Adipocyte (in vitro differentiated cells): ENCODE measurements at regions not wholly inside any gene's neighbourhood (a gene's known extent, or its start where the extent isn't known, plus 50 kb on each side); places are given as distances from the start of the nearest gene placed in this dataset.
"Not testable (repeated sequence)": the region's sequence is repeated elsewhere in the genome, so short reads cannot be mapped to it uniquely, and the experiment has no call there.

Experiments
- DNase-seq: peaks from one replicate; pipeline ENCODE4 v3.0.0-alpha.2; 2015; ENCODE audit warnings: low read depth
- H3K27me3 ChIP-seq: replicated peaks from 2 replicates; pipeline ENCODE4 v1.7.0; 2013; ENCODE audit warnings: mild to moderate bottlenecking, low read length, moderate library complexity; ENCODE audit not compliant: control insufficient read depth, insufficient read depth
- H3K36me3 ChIP-seq: 2 replicates; pipeline ENCODE4 v1.7.0; 2013; ENCODE audit warnings: low read length, mild to moderate bottlenecking, moderate library complexity; ENCODE audit not compliant: control insufficient read depth, insufficient read depth, severe bottlenecking
- H3K4me1 ChIP-seq: 2 replicates; pipeline ENCODE4 v1.7.0; 2013; ENCODE audit warnings: mild to moderate bottlenecking, low read length, moderate library complexity; ENCODE audit not compliant: control insufficient read depth, insufficient read depth
- H3K4me3 ChIP-seq: 2 replicates; pipeline ENCODE4 v1.7.0; 2013; ENCODE audit warnings: mild to moderate bottlenecking, low read length, moderate library complexity
- H3K9ac ChIP-seq: 2 replicates; pipeline ENCODE4 v1.7.0; 2013; ENCODE audit warnings: mild to moderate bottlenecking, low read length, moderate library complexity
- H3K9me3 ChIP-seq: 2 replicates; pipeline ENCODE4 v1.7.0; 2013; ENCODE audit warnings: mild to moderate bottlenecking, low read length, moderate library complexity; ENCODE audit not compliant: control insufficient read depth

DNA sequence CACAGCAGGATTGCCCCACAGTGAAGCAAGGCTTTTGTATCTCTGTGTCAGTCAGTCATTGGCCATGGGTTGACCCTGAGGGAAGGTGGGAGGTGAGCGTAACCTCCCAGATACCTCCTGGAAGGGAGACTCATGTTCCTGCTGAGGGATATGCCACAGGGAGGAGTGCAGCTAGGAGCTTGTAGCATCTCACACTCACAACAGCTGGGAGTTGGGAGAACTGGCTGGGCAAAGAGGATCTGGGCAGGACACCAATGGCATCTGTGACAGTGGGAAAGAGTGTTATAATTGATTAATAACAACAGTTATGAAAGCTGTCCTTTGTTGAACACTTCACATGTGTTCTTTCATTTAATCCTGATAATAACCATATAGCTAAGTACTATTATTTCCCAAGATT is 171.0 kb downstream of the TLE3 start:
- peaks cover 7% of the 10 kb centered on the region for H3K27me3 ChIP-seq
- no peak for DNase-seq

GRCh38 chr15:69928890-69929289 is 168.8 kb downstream of the TLE3 start:
- not testable (repeated sequence) for H3K4me1 ChIP-seq, H3K4me3 ChIP-seq, H3K36me3 ChIP-seq, DNase-seq, H3K9ac ChIP-seq
- peaks cover 25% of the 10 kb centered on the region for H3K27me3 ChIP-seq
- H3K9me3 ChIP-seq, result peaks cover 57% of the 10 kb centered on the region

More for the DNA sequence above, 171.0 kb downstream of the TLE3 start:
- Histone ChIP-seq H3K4me1 (no peaks in the 10 kb centered on the region), H3K9me3 (peaks cover 68% of the 10 kb centered on the region), H3K4me3 (no peak overlapping the region), H3K9ac (no peak overlapping the region), H3K36me3 (no peaks in the 10 kb centered on the region)

GRCh38 chr15:69929905-69930630 is 167.6 kb downstream of the TLE3 start:
- H3K9ac ChIP-seq, result no peak overlapping the region
- peaks cover 36% of the 10 kb centered on the region for H3K27me3 ChIP-seq
- no peak for DNase-seq
- no peaks in the 10 kb centered on the region for H3K4me1 ChIP-seq
- H3K36me3 ChIP-seq, result no peaks in the 10 kb centered on the region
- peaks cover 56% of the 10 kb centered on the region for H3K9me3 ChIP-seq
- H3K4me3 ChIP-seq, result no peak overlapping the region

GRCh38 chr15:69930754-69931153 is 167.0 kb downstream of the TLE3 start:
- Histone ChIP-seq H3K4me3 (no peak overlapping the region), H3K9ac (no peak overlapping the region), H3K27me3 (peaks cover 36% of the 10 kb centered on the region), H3K4me1 (no peaks in the 10 kb centered on the region), H3K9me3 (peaks cover 56% of the 10 kb centered on the region), H3K36me3 (no peaks in the 10 kb centered on the region)
- no peak for DNase-seq

DNA sequence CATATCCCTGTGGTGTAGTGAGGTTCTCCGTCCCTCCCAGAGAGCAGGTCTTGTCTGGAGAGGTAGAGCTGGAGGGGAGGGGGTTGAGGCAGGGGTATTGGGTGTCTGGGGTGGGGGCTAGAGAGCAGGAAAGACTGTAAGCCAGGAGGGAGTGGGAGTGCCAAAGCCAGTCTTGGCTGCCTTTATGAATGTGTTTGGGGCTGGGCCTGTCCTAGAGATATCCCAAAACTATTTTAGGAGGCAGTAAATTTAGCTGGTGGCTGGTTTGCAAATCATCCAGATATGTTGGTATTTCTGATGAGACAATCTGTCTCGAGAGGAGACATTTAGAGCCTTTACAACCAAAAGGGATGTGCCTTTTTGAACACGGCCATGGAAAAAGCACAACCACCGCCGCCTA is 166.6 kb downstream of the TLE3 start:
- no peaks in the 10 kb centered on the region for H3K4me1 ChIP-seq

DNA sequence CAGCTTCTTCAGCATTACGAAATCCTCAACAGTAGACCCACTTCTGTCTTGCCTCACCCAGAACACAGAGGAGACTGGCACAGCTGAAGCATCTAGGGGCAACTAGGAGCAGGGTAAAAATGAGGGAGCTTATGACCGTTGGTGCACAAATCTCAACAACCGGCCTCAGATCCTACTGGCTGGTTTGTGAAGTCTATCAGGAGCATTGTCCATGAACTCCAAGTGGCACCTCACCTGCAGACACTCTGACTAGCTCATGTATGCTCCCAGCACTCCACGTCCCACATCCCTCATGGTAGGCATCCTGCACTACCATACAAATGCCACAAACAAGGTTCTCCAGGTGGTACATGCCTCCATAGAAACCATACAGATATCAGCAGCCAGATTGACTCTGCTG is 163.1 kb downstream of the TLE3 start:
- Histone ChIP-seq H3K27me3 (peaks cover 47% of the 10 kb centered on the region), H3K36me3 (no peaks in the 10 kb centered on the region), H3K9me3 (peaks cover 39% of the 10 kb centered on the region), H3K4me1 (no peaks in the 10 kb centered on the region), H3K9ac (no peak overlapping the region), H3K4me3 (no peak overlapping the region)
- no peak for DNase-seq

More for the DNA sequence above, 166.6 kb downstream of the TLE3 start:
- Histone ChIP-seq H3K36me3 (no peaks in the 10 kb centered on the region), H3K27me3 (peaks cover 36% of the 10 kb centered on the region), H3K9me3 (peaks cover 56% of the 10 kb centered on the region), H3K9ac (no peak overlapping the region), H3K4me3 (no peak overlapping the region)
- DNase-seq, result no peak

DNA sequence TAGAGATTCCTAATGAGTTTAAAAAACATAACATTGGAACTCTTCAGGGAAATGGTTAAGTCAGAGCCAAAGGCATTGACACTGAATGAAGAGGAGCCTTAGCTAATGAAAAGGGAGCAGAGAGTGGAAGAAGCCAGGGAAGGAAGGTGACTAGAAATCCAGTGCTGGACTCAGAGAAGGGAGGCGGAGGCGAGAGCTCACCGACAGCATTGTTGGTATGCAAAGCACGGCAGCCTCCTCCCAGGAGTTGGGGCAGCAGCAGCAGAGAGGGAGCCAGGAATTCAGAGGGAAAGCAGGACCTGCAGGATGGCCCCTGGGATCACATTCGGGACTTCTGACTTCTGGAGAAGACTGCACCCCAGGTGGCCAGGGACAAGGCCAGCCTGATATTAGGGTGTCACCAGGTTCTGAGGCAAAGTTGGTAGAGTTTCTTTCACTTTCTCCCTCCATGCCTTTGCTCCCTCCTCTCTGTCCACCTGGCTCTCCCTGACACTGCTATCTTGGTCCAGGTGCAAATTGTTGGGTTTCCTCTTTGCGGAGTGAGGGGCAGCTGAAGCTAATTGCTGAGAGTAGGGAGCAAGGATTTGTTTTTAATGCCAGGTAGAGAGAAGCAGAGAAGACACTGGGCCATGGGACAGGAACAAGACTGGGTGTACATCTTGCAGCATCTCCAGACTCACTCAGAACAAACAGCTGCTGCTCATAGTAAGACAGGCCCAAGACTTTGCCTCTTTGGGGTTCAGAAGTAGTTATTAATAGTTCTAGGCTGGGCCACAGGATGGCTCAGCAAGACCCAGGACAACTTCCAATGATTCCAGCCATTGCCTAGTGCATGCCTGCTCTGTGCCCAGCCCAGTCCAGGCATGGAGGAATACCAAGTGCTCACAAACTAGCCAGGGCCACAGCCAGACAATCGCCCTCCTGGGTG is 157.9 kb downstream of the TLE3 start:
- Histone ChIP-seq H3K4me1 (no peaks in the 10 kb centered on the region), H3K27me3 (peaks cover 28% of the 10 kb centered on the region), H3K4me3 (no peak overlapping the region), H3K9ac (no peak overlapping the region), H3K36me3 (no peaks in the 10 kb centered on the region), H3K9me3 (peaks cover 14% of the 10 kb centered on the region)
- DNase-seq, result peak; percentile 2

- Histone ChIP-seq H3K9me3 (peaks cover 6% of the 10 kb centered on the region), H3K27me3 (peaks cover 30% of the 10 kb centered on the region), H3K36me3 (no peaks in the 10 kb centered on the region), H3K4me1 (no peaks in the 10 kb centered on the region), H3K9ac (no peak overlapping the region), H3K4me3 (no peak overlapping the region)
- DNase-seq, result no peak
Observed at GRCh38 chr15:69940441-69941300, 157.0 kb downstream of the TLE3 start.

GRCh38 chr15:69941301-69941605 is 156.5 kb downstream of the TLE3 start:
- no peak overlapping the region for H3K9ac ChIP-seq
- H3K27me3 ChIP-seq, result peaks cover 36% of the 10 kb centered on the region
- no peak for DNase-seq
- no peak overlapping the region for H3K4me3 ChIP-seq
- H3K36me3 ChIP-seq, result no peaks in the 10 kb centered on the region
- no peaks in the 10 kb centered on the region for H3K4me1 ChIP-seq
- H3K9me3 ChIP-seq, result peaks cover 3% of the 10 kb centered on the region

GRCh38 chr15:69941706-69942495 is 155.8 kb downstream of the TLE3 start:
- Histone ChIP-seq H3K4me3 (no peak overlapping the region), H3K27me3 (peaks cover 43% of the 10 kb centered on the region), H3K4me1 (no peaks in the 10 kb centered on the region), H3K9ac (no peak overlapping the region), H3K9me3 (peaks cover 3% of the 10 kb centered on the region), H3K36me3 (no peaks in the 10 kb centered on the region)
- no peak for DNase-seq
